ENCODE measurements at regions not wholly inside any gene's neighbourhood (a gene's known extent, or its start where the extent isn't known, plus 50 kb on each side); places are given as distances from the start of the nearest gene placed in this dataset.

- H3K27me3 ChIP-seq: no peaks in the 10 kb centered on the region
- H3K4me3 ChIP-seq: no peak overlapping the region
- H3K36me3 ChIP-seq: no peaks in the 10 kb centered on the region
- no peaks in the 10 kb centered on the region for H3K9me3 ChIP-seq
- intact Hi-C loops (cut with DNase I): no loop called here
- H3K4me1 ChIP-seq (ENCODE audit: insufficient read depth): peaks cover 1% of the 10 kb centered on the region
- 94 to 97% (median 95%) methylated on average over 2 of the region's 2 CpGs for WGBS, 3 donors
- TF ChIP-seq POLR2A (IDR thresholded peaks at IDR 0.05) (no peak), EP300 (IDR thresholded peaks at IDR 0.05) (no peak), CTCF (IDR thresholded peaks at IDR 0.05) (no peak)
- DNase-seq: no peak
- no peak overlapping the region for H3K27ac ChIP-seq
Observed at GRCh38 chr3:87044846-87045245, 53.9 kb upstream of the VGLL3 start.

- intact Hi-C loops (cut with DNase I): no loop called here
- no peak for DNase-seq
- H3K4me3 ChIP-seq: no peak overlapping the region
- no peaks in the 10 kb centered on the region for H3K9me3 ChIP-seq
- H3K27ac ChIP-seq: no peak overlapping the region
- no peaks in the 10 kb centered on the region for H3K27me3 ChIP-seq
- 66 to 74% (median 67%) methylated on average over 1 of the region's 1 CpG for WGBS, 3 donors
- no peaks in the 10 kb centered on the region for H3K36me3 ChIP-seq
- H3K4me1 ChIP-seq (ENCODE audit: insufficient read depth): peaks cover 1% of the 10 kb centered on the region
- no peak for TF ChIP-seq CTCF (IDR thresholded peaks at IDR 0.05)
- TF ChIP-seq POLR2A (IDR thresholded peaks at IDR 0.05): no peak
- no peak for TF ChIP-seq EP300 (IDR thresholded peaks at IDR 0.05)
Observed at GRCh38 chr3:87044409-87044808, 53.5 kb upstream of the VGLL3 start.

- H3K4me1 ChIP-seq (ENCODE audit: insufficient read depth): peaks cover 1% of the 10 kb centered on the region
- TF ChIP-seq POLR2A (IDR thresholded peaks at IDR 0.05): no peak
- TF ChIP-seq EP300 (IDR thresholded peaks at IDR 0.05): no peak
- TF ChIP-seq CTCF (IDR thresholded peaks at IDR 0.05): no peak
- intact Hi-C loops (cut with DNase I): no loop called here
- no peaks in the 10 kb centered on the region for H3K9me3 ChIP-seq
- no peaks in the 10 kb centered on the region for H3K36me3 ChIP-seq
- no peak overlapping the region for H3K4me3 ChIP-seq
- DNase-seq: no peak
- 50 to 81% (median 57%) methylated on average over 3 of the region's 3 CpGs for WGBS, 3 donors
- H3K27ac ChIP-seq: no peak overlapping the region
- H3K27me3 ChIP-seq: no peaks in the 10 kb centered on the region
Observed at GRCh38 chr3:87041191-87041590, 50.2 kb upstream of the VGLL3 start.
